ENCODE measurements at regions not wholly inside any gene's neighbourhood (a gene's known extent, or its start where the extent isn't known, plus 50 kb on each side); places are given as distances from the start of the nearest gene placed in this dataset.

DNA sequence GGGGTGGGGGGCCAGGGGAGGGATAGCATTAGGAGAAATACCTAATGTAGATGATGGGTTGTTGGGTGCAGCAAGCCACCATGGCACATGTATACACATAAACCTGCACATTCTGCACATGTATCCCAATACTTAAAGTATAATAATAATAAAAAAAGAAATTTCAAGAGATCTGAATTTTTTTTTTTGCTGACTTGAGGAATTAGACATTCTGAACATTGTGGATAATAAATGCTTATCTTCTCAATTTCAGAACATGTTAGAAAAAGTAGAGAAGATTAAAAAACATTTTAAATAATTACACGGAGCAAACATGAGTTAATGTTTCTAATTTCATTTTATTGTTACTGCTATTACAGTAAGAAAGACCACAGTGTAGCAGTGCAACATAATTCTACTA lies 230.4 kb downstream of the DTHD1 start:
- Histone ChIP-seq H3K4me1 (no peaks in the 10 kb centered on the region), H3K27me3 (no peaks in the 10 kb centered on the region)
- TF ChIP-seq POLR2A (IDR thresholded peaks at IDR 0.05) = no peak
- TF ChIP-seq, protein P1, sequence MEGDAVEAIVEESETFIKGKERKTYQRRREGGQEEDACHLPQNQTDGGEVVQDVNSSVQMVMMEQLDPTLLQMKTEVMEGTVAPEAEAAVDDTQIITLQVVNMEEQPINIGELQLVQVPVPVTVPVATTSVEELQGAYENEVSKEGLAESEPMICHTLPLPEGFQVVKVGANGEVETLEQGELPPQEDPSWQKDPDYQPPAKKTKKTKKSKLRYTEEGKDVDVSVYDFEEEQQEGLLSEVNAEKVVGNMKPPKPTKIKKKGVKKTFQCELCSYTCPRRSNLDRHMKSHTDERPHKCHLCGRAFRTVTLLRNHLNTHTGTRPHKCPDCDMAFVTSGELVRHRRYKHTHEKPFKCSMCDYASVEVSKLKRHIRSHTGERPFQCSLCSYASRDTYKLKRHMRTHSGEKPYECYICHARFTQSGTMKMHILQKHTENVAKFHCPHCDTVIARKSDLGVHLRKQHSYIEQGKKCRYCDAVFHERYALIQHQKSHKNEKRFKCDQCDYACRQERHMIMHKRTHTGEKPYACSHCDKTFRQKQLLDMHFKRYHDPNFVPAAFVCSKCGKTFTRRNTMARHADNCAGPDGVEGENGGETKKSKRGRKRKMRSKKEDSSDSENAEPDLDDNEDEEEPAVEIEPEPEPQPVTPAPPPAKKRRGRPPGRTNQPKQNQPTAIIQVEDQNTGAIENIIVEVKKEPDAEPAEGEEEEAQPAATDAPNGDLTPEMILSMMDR (IDR thresholded peaks at IDR 0.05) = no peak

DNA sequence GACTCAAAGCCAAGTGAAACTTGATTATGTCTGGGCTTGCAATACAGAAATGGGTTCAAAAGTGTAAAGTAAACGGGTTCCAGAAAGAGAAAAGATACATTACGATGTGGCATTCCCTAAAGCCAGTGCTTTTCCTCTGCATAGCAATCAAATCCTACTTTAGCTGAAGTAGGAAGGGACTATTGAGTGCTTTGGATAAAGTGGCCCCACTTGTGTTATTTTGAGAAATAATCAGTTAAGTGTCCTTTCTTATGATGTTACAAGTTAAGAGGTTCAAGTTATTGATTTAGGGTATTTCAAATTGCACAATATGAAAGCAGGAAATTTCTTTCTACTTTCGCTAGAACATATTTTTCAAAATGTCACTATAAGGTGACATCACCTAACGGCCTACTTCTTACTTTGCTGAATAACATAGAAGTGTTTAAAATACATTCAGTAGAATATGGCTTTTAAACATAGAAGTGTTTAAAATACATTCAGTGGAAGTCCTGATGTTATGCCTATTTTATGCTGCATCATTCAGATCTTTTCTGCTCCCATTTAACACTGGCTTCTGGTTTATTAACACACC lies 235.2 kb downstream of the DTHD1 start:
- no peak overlapping the region for H3K4me3 ChIP-seq
- no peaks in the 10 kb centered on the region for H3K9me3 ChIP-seq
- no peaks in the 10 kb centered on the region for H3K4me1 ChIP-seq
- DNase-seq = no peak
- no peaks in the 10 kb centered on the region for H3K27me3 ChIP-seq
- TF ChIP-seq, protein P1 (IDR thresholded peaks at IDR 0.05) = no peak
- no peak for TF ChIP-seq POLR2A (IDR thresholded peaks at IDR 0.05)
- H3K27ac ChIP-seq = no peak overlapping the region
- no peaks in the 10 kb centered on the region for H3K36me3 ChIP-seq

More for the DNA sequence above, 230.4 kb downstream of the DTHD1 start:
- DNase-seq = no peak
- Histone ChIP-seq H3K9me3 (no peaks in the 10 kb centered on the region), H3K36me3 (no peaks in the 10 kb centered on the region), H3K4me3 (no peak overlapping the region), H3K27ac (no peak overlapping the region)

DNA sequence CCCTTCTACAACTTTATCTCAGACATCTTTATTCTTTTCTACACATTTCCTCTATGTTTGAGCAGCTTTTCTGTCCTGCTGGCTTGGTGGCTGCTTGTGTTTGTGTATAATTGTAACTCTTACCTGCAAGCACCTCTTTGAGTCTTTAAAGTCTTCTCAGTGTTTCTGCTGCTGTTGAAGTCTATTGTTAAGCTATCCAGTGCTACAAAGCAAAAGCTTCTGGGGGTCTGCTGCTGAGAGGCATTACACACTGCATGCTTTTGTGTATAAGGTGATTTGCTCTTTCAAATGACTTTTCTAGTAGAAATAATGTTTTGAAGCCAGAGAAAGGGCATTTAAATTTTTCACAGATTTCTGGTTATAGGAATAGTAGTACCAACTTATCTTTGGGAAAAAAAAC lies 241.8 kb downstream of the DTHD1 start:
- no peak overlapping the region for H3K27ac ChIP-seq
- H3K36me3 ChIP-seq = no peaks in the 10 kb centered on the region
- no peaks in the 10 kb centered on the region for H3K27me3 ChIP-seq
- no peak for TF ChIP-seq POLR2A (IDR thresholded peaks at IDR 0.05)
- TF ChIP-seq, protein P1 (IDR thresholded peaks at IDR 0.05) = no peak
- H3K4me1 ChIP-seq = no peaks in the 10 kb centered on the region
- H3K9me3 ChIP-seq = peaks cover 0 to 4% (median 0%) of the 10 kb centered on the region in 4 donors
- DNase-seq = no peak
- no peak overlapping the region for H3K4me3 ChIP-seq

DNA sequence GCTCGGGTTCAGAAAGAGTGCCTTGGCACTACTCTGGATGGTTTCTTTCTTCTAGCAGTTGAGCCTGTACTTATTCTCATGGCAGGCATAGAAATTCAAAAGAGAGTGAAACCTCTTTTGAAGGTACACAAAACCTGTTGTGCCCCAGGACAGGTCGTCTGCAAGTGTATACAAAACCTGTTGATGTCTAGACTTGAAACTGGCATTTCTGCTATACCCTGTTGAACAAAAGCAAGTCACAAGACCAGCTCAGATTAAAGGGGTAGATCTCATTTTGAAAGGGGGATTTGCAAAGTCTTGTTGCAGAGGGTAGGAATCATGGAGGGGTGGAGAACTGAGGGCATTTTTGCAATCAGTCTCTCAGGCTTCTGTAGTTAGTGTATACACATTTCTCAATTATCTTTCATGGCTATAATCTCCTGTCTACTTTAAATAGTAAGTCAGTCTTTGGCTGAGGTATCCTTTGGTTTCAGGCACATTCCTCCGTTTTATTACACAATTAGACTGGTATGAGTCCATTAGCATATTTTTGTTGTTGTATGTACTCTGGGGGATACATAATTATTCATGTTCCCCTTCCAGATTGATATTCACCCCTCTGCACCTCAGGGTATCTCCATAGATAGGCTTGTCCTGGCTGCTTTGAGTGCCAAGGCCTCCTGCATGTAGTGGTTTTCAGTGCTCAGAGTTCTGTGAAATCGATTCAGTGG lies 251.4 kb downstream of the DTHD1 start:
- Histone ChIP-seq H3K36me3 (no peaks in the 10 kb centered on the region), H3K27ac (no peak overlapping the region), H3K9me3 (no peaks in the 10 kb centered on the region), H3K4me3 (no peak overlapping the region), H3K27me3 (no peaks in the 10 kb centered on the region), H3K4me1 (no peaks in the 10 kb centered on the region)
- TF ChIP-seq POLR2A (IDR thresholded peaks at IDR 0.05) = no peak
- TF ChIP-seq, protein P1 (IDR thresholded peaks at IDR 0.05) = no peak
- DNase-seq = no peak

DNA sequence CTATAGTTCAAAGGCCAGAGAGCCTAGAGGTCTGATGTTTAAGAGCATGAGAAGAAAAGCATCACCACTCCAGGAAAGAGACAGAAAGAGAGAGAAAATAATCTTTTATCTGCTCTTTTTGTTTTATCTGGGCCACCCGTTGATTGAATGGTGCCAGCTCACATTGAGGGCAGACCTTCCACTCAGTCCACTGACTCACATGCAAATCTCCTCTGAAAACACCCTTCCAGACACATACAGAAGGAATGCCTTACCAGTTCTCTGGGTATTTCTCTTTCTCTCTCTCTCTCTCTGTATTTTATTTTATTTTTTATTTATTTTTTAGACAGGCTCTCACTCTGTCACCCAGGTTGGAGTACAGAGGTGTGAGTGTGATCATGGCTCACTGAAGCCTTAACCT lies 252.5 kb downstream of the DTHD1 start:
- Histone ChIP-seq H3K4me1 (no peaks in the 10 kb centered on the region), H3K36me3 (no peaks in the 10 kb centered on the region), H3K9me3 (no peaks in the 10 kb centered on the region), H3K4me3 (no peak overlapping the region), H3K27ac (no peak overlapping the region), H3K27me3 (no peaks in the 10 kb centered on the region)
- DNase-seq = no peak
- TF ChIP-seq, protein P1 (IDR thresholded peaks at IDR 0.05) = no peak
- TF ChIP-seq POLR2A (IDR thresholded peaks at IDR 0.05) = no peak
